ENCODE measurements at regions not wholly inside any gene's neighbourhood (a gene's known extent, or its start where the extent isn't known, plus 50 kb on each side); places are given as distances from the start of the nearest gene placed in this dataset.

DNA sequence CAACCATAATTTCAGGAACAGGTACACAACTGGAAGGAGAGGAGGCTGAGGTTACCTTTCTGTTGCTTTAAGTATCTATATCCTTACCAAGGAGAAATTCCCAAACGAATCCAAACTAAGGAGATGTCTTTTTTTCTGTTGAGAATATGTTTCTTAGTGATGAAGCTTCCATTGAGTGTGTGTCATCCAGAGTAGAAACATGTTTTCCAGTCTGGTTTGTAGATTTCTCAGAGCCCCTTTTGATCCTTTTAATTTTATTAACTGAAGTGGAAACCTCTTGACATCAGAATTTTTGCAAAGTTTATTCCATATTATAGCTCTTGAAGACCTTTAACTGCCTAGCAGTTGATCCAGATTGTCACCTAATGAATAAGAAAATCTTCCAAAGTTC, 207.1 kb upstream of the FERD3L start:
- Histone ChIP-seq H3K4me2 (ENCODE audit: insufficient read depth, insufficient read length, low read length) (no peak overlapping the region), H3K56ac (ENCODE audit: insufficient read length, low read depth, low read length) (no peak overlapping the region), H3K23me2 (ENCODE audit: insufficient read length, low read depth, low read length, poor library complexity, severe bottlenecking) (no peaks in the 10 kb centered on the region), H3T11ph (ENCODE audit: low read length) (no peak overlapping the region), H2AFZ (ENCODE audit: low read length) (no peak overlapping the region), H2BK12ac (ENCODE audit: insufficient read length, low read depth, low read length) (no peak overlapping the region), H4K8ac (replicated peaks; ENCODE audit: insufficient read length, low read depth, low read length) (no peak overlapping the region), H3K9ac (ENCODE audit: extremely low read depth, insufficient read length, low read length) (no peak overlapping the region), H4K91ac (ENCODE audit: insufficient read length, low read depth, low read length) (no peak overlapping the region), H2BK120ac (ENCODE audit: low read depth, low read length, poor library complexity, severe bottlenecking) (no peak overlapping the region), H2BK20ac (ENCODE audit: low read depth, low read length, poor library complexity, severe bottlenecking) (no peak overlapping the region), H3K14ac (ENCODE audit: insufficient read depth, low read length) (no peak overlapping the region), H3K9me3 (ENCODE audit: control insufficient read depth, low read depth, low read length) (no peaks in the 10 kb centered on the region), H3K27me3 (ENCODE audit: insufficient read depth, low read length) (no peaks in the 10 kb centered on the region), H3K79me1 (ENCODE audit: insufficient read depth, low read depth, low read length, poor library complexity, severe bottlenecking) (no peaks in the 10 kb centered on the region), H3K23ac (ENCODE audit: insufficient read length, low read depth, low read length) (no peak overlapping the region), H3K27ac (ENCODE audit: insufficient read length, low read depth, low read length) (no peak overlapping the region), H3K79me2 (ENCODE audit: insufficient read depth, low read length) (no peaks in the 10 kb centered on the region), H2BK5ac (ENCODE audit: insufficient read length, low read length) (no peak overlapping the region), H2BK15ac (ENCODE audit: low read depth, low read length) (no peak overlapping the region), H4K5ac (ENCODE audit: insufficient read length, low read depth, low read length) (no peak overlapping the region), H4K20me1 (ENCODE audit: control insufficient read depth, insufficient read depth, insufficient read length) (no peaks in the 10 kb centered on the region), H2AK5ac (ENCODE audit: insufficient read length, low read length) (no peak overlapping the region), H3K4ac (ENCODE audit: low read depth, low read length) (no peak overlapping the region), H3K4me1 (ENCODE audit: insufficient read depth, low read length) (no peaks in the 10 kb centered on the region), H3K18ac (ENCODE audit: insufficient read length, low read depth, low read length) (no peak overlapping the region)
- no peak for DNase-seq
- TF ChIP-seq, protein P1, sequence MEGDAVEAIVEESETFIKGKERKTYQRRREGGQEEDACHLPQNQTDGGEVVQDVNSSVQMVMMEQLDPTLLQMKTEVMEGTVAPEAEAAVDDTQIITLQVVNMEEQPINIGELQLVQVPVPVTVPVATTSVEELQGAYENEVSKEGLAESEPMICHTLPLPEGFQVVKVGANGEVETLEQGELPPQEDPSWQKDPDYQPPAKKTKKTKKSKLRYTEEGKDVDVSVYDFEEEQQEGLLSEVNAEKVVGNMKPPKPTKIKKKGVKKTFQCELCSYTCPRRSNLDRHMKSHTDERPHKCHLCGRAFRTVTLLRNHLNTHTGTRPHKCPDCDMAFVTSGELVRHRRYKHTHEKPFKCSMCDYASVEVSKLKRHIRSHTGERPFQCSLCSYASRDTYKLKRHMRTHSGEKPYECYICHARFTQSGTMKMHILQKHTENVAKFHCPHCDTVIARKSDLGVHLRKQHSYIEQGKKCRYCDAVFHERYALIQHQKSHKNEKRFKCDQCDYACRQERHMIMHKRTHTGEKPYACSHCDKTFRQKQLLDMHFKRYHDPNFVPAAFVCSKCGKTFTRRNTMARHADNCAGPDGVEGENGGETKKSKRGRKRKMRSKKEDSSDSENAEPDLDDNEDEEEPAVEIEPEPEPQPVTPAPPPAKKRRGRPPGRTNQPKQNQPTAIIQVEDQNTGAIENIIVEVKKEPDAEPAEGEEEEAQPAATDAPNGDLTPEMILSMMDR (conservative IDR thresholded peaks at IDR 0.05): no peak
- WGBS (ENCODE audit: extremely low coverage, insufficient read length, low lambda C conversion rate): no CpG with 5 or more reads among the region's 1 CpG
- H3K36me3 Mint-ChIP-seq (ENCODE audit: insufficient read depth in 1 of 3, low read depth in 3 of 3): no peaks in the 10 kb centered on the region
- peaks cover 8 to 11% of the 10 kb centered on the region in 2 experiments for H3K4me1 Mint-ChIP-seq
- no peak overlapping the region for H3K27ac Mint-ChIP-seq
- no peak overlapping the region for H3K4me3 Mint-ChIP-seq
- no peaks in the 10 kb centered on the region for H3K27me3 Mint-ChIP-seq (ENCODE audit: low read depth)
- no peaks in the 10 kb centered on the region for H3K9me3 Mint-ChIP-seq
